ENCODE measurements at regions not wholly inside any gene's neighbourhood (a gene's known extent, or its start where the extent isn't known, plus 50 kb on each side); places are given as distances from the start of the nearest gene placed in this dataset.

- DNase-seq, result peak; percentile 14
Measured at GRCh38 chr10:131724169-131724545, 176.7 kb upstream of the PPP2R2D start.

GRCh38 chr10:131724891-131725580 lies 175.8 kb upstream of the PPP2R2D start:
- DNase-seq, result peak; percentile 12

GRCh38 chr10:131725581-131726069 lies 175.2 kb upstream of the PPP2R2D start:
- peak; percentile 13 for DNase-seq

DNA sequence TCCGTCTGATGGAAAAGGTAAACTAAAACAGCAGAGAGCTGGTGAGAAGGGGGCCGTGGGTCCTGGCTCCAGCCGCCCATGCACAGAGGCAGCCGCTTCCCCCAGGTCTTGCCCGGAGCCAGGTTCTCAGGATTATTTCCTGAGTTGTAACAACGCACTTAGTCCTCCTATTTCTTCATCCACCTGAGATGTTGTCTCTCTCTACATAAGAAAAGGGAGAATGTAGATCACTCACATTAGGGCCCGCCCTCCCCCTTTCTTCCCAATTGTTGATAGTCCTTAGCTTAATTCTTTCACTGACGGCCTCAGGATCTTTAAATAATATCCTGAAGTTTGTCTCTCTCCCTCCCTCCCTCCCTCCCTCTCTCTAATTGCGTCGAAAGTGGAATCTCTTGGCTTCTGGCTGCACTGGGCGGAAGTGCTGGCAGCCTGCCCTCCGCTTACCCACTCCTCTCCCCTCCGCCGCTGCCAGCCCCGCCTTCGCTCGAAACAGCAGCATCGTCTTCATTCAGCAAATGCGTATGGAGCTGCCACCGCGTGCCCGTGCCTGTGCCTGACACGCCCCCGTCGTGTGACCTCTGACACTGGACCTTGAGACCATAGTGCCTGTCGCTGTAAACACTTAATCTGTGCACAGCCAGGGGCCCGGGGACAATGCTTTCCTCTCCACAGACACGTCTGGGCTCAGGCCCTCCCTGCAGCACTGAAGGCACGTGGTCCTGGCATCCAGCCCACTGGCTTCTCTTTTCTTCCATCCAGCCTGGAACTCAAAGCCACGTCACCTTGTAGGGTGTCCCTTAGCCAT lies 174.5 kb upstream of the PPP2R2D start:
- peak; percentile 81 for DNase-seq

DNA sequence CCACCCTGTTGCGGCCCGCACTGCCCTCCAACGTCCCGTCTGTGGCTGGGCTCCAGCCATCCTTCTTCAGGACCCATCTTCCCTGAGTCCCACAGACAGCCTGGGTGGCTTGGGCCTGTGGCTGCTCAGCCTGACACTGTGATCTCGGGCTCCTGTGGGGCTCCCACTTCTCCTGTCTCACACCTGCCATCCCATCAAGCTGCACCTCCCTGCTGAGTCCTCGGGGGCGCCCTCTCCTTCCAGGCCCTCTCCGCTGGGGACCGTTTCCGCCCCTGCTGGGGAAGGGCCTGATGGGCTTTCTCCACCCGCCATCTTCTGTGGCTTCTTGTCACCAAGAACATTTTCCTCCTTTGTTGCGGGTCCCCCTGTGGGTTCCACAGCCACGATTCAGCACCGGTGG lies 173.8 kb upstream of the PPP2R2D start:
- DNase-seq, result peak; percentile 16

DNA sequence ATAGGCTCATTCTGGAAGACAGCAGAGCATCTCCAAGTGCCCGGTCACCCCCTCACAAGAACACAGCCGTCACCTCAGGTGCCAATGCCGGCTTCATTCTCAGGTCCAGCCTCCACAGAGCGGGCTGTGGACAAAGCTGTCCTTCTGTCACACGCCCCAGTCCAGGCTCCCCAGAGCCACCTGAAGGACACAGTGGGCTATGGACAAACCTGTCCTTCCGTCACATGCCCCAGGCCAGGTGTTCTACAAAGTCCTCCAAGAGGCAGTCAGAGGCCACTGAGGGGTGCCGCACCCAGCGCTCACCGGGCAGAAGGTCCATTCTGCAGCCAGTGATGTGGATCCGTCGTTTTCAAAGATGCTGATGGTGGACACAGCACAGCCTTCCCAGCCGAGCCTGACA lies 173.2 kb upstream of the PPP2R2D start:
- peak; percentile 12 for DNase-seq

DNA sequence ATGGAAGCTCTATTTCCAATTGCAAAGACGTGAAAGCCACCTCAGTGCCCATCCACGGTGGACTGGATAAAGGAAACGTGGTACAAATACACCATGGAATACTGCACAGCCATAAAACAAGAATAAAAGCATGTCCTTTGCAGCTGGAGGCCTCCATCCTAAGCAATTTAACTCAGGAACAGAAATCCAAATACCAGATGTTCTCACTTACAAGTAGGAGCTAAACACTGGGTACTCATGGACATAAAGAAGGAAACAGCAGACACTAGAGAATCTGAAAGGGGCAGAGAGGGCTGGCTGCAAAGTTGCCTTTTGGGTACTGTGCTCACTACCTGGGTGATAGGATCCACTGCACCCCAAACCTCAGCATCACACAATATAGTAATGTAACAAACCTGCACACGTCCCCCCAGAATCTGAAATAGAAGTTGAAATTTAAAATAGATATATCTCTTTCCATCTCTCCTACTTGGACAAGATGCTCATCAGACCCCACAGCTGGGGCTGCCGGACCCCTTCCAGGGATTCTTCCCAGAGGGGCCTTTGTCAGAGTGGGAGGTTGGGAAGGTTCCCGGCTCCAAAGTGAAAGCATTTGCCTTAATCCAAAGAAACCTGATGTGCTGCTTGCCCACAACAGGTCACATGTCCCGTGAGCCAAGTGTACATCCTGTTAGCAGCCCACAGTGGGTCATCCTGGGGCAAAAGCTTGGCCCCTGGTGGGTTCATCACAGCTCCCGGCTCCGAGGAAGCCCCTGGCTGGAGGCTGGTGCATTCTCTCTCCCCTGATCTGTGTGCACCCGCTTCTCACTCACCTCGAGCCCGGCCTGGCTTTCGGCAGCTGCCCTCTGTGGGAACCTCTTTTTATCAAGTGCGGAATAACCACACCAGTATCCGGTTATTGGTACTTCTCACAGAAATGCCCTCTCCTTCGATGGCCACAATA lies 172.3 kb upstream of the PPP2R2D start:
- DNase-seq, result no peak

DNA sequence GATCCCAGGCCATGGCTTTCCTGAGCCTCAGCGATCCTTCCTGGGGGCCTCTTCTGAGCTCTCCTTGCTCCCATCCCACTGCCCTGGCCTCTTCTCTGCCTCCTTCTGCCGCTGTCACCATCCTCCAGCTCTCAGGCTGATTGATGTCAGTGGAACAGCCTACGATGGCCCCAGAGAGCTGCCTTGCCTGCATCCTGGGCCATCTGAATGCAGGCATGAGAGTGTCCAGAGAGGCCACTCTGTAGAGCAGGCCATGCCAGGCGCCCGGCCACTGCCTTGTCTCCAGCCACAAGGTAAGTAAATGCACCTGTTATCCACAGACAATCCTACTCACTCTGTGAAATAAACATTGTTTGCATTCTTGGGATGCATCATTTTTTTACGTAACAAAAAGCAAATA lies 171.4 kb upstream of the PPP2R2D start:
- no peak for DNase-seq

DNA sequence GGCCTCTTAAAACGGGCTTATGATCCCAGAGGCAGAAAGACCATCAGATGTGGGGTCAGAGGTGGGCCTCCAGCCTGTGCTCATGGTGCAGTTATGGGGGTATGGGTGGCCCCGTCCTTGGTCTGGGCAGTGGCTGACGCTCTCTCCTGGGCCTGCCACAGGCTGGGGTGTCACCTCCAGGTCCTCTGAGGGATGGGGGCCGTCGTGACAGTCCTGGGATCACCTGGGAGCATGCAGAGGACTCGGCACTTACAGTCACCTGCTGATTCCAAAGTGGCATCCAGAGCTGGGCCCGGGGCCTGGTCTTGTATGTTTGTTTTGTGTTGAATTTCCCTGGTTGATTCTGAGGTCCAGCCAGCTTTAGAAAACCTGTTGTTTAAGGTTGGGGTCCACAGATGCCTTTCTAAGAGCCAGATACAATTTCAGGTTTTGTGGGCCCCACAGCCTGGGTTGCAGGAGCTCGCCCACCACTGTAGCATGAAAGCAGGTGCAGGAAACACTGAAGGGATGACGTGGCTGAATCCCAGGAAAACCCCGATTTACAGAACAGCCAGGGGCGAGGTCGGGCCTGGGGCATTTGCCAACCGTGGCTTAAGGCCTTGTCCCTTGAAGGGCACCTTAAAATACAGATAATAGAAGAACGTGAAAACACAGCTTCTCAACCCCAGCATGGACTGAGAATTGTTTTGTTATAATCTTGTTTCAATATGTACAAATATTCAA lies 170.7 kb upstream of the PPP2R2D start:
- no peak for DNase-seq

GRCh38 chr10:131730771-131731497 lies 169.9 kb upstream of the PPP2R2D start:
- no peak for DNase-seq

GRCh38 chr10:131731780-131732630 lies 168.8 kb upstream of the PPP2R2D start:
- DNase-seq, result no peak

DNA sequence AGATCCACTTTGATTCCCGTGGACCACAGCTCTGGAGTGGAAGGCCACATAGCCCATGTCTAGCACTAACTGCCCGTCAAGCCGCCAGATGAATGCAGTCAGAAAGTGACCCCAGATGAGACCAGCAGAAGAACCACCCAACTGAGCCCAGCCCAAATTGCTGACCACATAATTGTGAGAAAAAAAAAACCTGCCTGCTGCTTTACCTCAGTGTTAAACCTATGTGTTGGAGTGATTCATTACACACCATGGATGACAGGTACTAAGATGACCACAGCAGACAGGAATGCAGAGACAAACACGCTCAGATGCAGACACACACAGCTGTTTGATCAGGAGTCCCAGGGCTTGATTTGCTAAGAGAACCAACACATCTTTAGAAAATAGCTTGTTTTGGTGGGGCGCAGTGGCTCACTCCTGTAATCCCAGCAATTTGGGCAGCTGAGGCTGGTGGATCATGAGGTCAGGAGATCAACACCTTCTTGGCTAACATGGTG lies 168.1 kb upstream of the PPP2R2D start:
- no peak for DNase-seq

DNA sequence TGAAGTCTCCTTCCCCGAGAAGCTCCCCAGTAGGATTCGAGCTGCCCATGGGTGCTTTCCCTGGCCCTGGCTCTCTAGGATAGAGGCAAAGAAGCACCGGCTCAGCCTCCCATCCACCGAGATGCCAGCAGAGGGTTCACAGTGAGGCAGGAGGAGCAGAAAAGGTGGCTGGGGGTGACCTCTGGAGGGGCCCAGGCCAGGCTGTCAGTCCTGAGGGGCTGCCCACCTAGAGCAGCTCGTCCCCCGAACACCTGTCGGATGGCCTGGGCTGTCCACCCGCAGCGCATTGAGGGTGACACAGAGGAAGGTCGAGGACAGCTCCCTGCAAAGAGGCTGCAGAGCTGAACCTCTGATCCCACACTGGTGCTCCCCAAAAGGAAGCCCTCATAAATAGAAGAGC lies 167.2 kb upstream of the PPP2R2D start:
- no peak for DNase-seq

DNA sequence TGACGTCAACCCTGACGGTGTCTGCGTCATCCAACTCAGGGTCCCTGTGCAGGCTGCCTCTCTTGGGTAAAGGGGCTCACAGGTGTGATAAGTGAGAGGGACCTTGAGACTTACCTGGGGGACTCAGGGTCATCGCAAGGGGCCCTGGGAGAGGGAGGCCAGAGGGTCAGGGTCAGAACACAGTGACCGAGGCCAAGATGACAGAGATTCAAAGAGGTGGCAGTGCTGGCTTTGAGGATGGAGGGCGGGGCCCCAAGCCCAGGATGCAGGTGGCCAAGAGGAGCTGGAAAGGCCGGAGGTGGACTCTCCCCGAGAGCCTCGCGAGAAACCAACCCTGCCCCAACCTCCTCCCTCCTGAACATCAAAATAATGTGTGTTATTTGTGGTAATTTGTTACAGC lies 165.2 kb upstream of the PPP2R2D start:
- no peak for DNase-seq

- DNase-seq, result no peak
Measured at GRCh38 chr10:131736321-131736980, 164.4 kb upstream of the PPP2R2D start.

GRCh38 chr10:131737543-131738395 lies 163.0 kb upstream of the PPP2R2D start:
- no peak for DNase-seq

DNA sequence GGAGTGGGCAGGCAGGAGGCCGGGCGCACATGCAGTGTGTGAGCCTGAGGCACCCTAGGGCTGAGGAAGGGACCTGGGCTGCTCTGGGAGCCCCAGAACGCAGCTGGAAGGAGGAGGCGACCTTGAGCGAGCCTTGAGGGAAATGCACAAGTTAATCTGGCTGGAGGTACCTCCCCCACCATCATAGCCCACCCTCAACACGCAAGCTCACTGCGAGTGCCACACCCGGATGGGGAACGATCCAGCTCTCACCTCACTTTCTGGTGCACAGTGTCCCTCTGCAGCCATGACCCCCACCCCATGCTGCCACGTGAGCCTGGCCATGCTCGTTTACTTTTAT lies 162.4 kb upstream of the PPP2R2D start:
- no peak for DNase-seq

- DNase-seq, result no peak
Measured at GRCh38 chr10:131739206-131739605, 161.6 kb upstream of the PPP2R2D start.

GRCh38 chr10:131742500-131742951 lies 158.3 kb upstream of the PPP2R2D start:
- DNase-seq, result no peak

Measured in right hindlimb (tissue), 1 donor.